DMS153 treated with DMSO at 0.1 percent for 48 hours (cell line): ENCODE measurements at regions not wholly inside any gene's neighbourhood (a gene's known extent, or its start where the extent isn't known, plus 50 kb on each side); places are given as distances from the start of the nearest gene placed in this dataset.
"Not testable (repeated sequence)": the region's sequence is repeated elsewhere in the genome, so short reads cannot be mapped to it uniquely, and the experiment has no call there.

ENCODE experiments used
- DNase-seq: peaks from one replicate; lab custom pipeline; 2025; ENCODE audit not compliant: unreplicated experiment; lab: John Stamatoyannopoulos, UW

GRCh38 chr5:118554241-118554640 lies 434.1 kb downstream of the DTWD2 start:
- no peak for DNase-seq

DNA sequence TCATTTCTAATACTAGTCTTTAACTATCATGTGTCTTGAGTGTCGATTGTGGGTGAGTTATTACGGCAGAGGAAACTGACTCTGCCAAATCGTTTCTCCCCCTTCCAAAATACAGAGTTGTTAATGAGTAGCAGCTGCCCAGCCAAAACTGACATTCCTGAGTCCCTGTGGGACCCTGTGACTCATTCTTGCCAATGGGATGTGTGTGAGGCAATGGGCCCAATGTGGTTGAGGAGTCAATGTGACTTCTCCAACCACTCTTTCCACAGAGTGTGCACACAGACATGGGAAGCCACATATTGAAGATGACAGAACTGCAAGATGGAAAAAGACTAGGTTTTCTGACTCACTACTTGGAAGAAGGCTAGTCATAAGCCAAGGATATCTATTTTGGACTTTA lies 434.7 kb downstream of the DTWD2 start:
- no peak for DNase-seq

DNA sequence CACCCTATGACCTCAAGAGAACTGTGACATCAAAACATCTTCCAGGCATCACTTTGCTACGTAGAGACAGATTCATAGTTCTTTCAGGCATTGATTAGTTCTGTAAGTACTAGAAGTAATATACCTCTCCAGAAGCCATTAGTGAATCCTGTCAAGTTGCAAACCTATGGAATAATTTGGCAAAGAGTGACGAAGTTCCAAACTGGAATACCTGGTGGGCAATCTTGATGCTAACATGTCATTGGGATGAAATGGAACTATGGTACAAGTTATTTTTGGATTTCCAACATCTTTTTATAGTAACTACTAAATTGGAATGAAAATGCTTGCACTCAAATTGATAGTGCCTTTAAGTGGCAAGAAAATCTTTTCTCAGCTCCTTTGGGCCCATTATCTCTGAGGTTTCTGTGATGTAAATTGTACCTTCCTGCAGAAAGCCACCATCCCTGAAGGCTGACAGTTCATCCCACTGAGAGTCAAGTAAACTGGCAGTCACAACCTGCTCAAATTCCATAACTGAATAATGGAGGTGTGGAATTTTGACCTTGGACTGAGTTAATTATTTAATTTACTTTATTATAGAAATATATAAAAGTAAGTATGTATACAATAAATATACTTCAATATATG lies 435.5 kb downstream of the DTWD2 start:
- no peak for DNase-seq

DNA sequence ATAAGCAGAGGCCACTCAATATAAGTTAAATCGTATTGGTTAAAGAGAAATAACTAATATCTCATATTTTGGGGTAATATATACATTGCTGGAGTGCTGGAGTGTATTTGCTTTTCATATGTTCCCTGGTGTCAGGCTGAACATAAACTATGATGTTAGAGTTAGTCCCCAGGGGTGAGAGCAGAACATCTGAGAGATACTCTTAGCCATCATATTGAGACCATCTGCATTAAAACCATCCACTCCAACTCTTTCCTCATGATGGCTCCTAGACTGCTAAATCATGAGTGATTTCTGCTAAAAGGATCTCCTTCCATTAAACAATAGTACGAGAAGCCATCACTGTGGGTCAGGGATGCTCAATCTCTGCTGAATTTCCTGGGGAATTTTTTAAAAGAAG lies 436.2 kb downstream of the DTWD2 start:
- DNase-seq = no peak

DNA sequence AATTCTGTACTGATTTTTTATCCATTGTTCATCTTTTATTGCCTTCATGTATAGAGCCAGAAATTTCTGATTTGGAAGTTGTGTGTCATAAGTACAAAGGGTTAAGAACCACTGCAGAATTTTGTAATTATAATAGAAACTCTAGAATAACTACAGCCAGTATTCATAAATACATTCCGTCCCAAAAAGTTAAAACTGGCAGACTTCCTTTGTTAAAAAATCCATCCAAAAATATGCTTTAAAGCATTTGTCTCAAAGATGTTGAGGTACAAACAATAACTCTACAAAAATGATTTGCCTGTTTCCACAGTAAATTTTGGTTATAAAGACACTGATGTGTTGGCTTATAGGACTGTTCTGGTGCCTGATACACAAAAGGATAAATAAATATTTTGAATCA lies 436.6 kb downstream of the DTWD2 start:
- DNase-seq = no peak

GRCh38 chr5:118551031-118551430 lies 437.3 kb downstream of the DTWD2 start:
- no peak for DNase-seq

- no peak for DNase-seq
These were observed 439.3 kb downstream of the DTWD2 start for GRCh38 chr5:118548761-118549720.

DNA sequence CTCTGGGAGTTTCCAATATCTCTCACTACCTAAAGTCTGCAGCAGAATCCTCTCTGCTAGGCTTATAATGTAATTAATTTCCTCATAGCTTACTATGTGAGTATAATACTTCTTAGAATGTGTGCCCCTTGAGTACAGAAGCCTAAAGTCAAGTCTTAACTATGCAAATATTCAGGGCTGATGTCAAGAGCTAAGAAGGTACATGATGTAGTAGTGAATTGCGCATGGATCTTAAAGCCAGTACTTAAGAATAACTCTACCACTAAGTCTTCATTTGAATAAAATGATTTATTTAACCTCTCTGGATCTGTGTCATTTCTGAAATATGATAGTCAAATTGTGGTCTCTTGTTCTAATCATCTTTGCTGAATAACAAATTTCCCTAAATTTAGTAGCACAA lies 442.9 kb downstream of the DTWD2 start:
- DNase-seq = no peak

DNA sequence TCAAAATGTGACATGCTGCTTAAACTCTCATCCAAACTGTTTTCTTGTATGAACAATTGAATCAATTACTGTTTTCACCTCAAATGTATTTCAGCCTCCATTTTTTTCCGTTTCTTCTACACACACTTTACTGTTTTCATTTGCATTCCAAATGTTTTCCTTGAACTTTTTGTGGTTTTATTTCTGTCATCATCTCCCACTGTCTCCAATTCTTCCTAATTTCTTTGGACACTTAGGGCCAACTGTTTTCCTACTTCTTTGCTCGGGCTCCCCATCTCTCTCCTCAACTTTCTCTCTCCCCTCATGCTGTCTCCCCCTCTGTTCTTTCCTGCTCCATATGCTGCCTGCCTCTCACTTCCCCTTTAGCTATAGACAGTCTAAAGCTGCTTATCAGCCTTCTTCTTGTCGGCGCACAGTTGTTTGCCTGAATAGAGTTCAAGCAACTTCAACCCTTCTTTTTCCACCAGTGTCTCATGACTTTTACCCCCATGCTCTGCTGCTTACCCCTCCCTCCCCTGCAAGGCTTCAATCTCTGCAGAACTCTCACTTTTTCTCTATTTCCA lies 443.4 kb downstream of the DTWD2 start:
- DNase-seq = no peak

DNA sequence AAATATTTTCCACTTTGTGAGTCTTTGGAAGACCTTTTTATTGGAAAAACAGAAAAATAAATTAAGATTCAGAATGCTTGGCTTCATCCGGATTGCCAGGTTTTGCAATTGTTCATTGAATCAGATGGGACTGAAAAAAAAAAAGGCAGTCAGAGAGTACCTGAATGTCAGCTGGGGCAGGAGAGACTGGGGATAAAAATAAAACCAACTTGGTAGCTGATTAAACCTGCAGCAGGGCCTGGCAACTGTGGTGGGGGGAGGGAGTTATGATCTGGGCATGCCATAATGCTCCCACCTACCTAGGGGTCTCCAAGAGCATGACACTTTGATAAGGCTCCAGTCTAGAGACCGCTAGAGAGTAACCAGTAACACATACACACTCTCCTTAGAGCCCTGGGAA lies 454.4 kb downstream of the DTWD2 start:
- no peak for DNase-seq

GRCh38 chr5:118533156-118533555 lies 455.2 kb downstream of the DTWD2 start:
- no peak for DNase-seq

DNA sequence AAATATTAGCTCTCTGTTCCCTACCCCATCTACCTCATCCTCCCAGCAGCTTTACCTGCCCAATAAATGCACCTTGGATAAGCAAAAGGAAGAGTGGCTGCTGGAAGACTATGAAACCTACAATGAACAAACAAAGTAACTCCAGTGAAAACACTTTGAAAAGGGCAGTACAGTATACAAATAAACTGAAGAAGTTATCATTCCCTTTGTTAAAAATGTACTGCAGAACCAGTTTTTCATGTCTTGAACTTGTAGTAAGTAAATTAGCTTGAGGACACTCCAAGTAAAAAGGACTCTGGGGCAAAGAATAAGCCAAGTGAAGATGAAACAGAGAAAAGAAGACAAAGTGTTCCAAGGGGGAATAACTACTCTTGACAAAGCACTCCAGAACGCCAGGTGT lies 457.1 kb downstream of the DTWD2 start:
- no peak for DNase-seq

GRCh38 chr5:118529361-118530144 lies 458.8 kb downstream of the DTWD2 start:
- DNase-seq = peak; percentile 0

- no peak for DNase-seq
These were observed 465.7 kb downstream of the DTWD2 start for GRCh38 chr5:118522626-118523025.

DNA sequence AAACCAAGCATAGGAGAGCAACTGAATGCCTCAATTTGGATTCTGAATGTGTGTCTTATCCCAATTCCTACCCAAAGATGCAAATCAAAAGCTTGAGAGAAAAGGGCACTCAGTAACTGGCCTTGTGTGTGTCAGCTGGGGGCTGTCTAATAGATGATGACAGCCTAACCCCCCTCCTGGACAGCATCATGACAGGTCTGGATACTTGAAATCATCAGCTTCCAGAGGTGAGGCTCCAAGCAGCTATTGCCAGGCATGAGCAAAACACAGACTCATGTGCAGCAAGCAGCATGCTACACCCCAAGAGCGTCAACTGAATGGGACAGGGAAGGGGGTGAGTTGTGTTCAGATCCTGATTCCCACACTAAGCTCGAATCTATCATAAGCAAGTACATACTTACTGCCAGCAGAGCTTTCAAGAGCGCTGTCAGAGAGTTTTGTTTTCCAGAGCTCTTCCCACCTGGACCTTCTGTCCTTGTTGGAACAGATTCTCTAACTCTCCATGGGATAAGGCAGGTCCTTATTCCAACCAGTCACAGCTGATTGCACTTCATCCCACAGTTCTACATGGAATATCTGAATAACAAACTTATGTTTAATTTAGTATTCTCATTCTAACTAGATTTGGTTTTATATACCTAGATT lies 467.5 kb downstream of the DTWD2 start:
- no peak for DNase-seq

DNA sequence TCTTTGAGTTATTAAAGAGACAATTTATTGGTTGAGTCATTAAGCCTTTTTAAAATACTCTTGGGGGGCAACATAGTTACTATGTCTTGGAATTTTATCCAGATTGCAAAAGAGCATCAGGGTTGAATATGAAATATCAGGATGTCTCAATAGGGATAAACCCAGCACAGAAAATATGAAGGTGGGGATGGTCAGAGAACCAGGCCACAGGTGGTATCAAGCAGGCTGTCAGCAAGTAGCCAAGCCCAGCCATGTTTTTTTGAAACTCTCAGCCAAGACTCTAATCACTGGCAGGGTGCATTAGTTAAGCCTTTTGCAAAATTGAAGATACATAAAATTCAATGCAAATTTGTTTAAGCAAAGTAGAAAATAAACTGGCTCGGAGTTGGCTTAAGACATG lies 468.9 kb downstream of the DTWD2 start:
- DNase-seq = no peak

DNA sequence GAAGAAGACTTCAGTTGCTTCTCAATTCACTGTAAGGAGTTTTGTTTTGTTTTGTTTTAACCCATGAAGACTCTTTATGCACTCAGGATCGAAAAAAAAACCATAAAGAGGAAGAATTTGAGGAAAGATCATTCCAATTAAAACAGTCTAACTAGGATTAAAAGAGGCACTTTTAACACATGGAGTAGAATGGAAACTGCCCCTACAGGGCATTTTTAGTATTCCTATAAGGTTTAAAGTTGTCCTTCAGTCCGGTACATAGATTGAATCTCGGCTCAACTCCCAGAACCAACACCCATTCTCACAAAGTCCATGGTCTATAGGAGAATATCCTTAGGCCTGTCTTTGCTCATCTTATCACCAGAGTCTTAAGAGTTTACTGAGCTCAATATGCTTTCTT lies 469.6 kb downstream of the DTWD2 start:
- no peak for DNase-seq

- no peak for DNase-seq
These were observed 476.5 kb downstream of the DTWD2 start for GRCh38 chr5:118511846-118512245.

DNA sequence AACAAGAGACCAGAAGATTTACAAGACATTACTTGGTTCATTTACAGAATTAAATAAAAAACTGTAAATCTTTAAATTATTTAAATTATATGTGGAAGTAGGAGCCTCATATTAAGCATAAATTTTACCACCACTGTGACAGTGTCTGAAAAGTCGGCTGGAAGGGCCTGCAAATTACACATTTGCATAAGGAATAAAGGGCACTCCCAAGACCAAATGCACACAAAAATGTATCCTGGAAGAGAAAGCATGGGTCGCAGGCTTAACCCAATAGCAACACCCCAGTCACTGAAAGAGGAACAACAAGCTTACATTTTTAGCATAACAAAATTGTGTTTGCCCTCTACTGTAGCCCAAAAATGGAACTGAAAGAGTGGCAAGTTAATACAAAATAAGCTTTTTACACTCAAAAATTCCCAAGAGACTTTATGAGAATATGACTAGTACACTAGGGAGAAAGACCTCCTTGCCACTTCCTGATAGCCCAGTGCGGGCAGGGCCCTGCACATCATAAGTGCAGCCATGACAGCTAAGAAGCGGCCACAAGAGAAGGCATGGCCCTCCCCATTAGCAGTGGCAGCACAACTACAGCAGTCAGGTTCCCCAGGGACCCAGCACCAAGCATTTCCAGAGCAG lies 482.0 kb downstream of the DTWD2 start:
- DNase-seq = no peak

- DNase-seq = not testable (repeated sequence)
These were observed 486.1 kb downstream of the DTWD2 start for GRCh38 chr5:118502232-118502631.
